Type B pancreatic cell (in vitro differentiated cells): ENCODE measurements at regions not wholly inside any gene's neighbourhood (a gene's known extent, or its start where the extent isn't known, plus 50 kb on each side); places are given as distances from the start of the nearest gene placed in this dataset.

Source experiments
- DNase-seq: peaks from one replicate; pipeline ENCODE4 v3.0.0; 2021; ENCODE audit warnings: mixed read lengths; ENCODE audit not compliant: unreplicated experiment; ENCODE audit errors: extremely low spot score
- H3K27ac Mint-ChIP-seq: 2 replicates; pipeline ENCODE4 v1.8.0; 2021; ENCODE audit warnings: mild to moderate bottlenecking, mixed read lengths
- H3K27me3 Mint-ChIP-seq: 2 replicates; pipeline ENCODE4 v1.8.0; 2021; ENCODE audit warnings: mixed read lengths
- H3K36me3 Mint-ChIP-seq: 2 replicates; pipeline ENCODE4 v1.8.0; 2021; ENCODE audit warnings: mixed read lengths
- H3K4me1 Mint-ChIP-seq: one replicate; pipeline ENCODE4 v1.8.0; 2021; ENCODE audit warnings: mixed read lengths; ENCODE audit not compliant: unreplicated experiment
- H3K4me3 Mint-ChIP-seq: 2 replicates; pipeline ENCODE4 v1.8.0; 2021; ENCODE audit warnings: mild to moderate bottlenecking, mixed read lengths
- H3K9me3 Mint-ChIP-seq: 2 replicates; pipeline ENCODE4 v1.8.0; 2021; ENCODE audit warnings: mixed read lengths
- TF ChIP-seq, protein P1 (sequence below): fragments of 200-600 bp; sonication (generic); conservative IDR thresholded peaks from 2 replicates; pipeline ENCODE4 v1.5.0; 2021; ENCODE audit warnings: antibody characterized with exemption, mild to moderate bottlenecking

DNA sequence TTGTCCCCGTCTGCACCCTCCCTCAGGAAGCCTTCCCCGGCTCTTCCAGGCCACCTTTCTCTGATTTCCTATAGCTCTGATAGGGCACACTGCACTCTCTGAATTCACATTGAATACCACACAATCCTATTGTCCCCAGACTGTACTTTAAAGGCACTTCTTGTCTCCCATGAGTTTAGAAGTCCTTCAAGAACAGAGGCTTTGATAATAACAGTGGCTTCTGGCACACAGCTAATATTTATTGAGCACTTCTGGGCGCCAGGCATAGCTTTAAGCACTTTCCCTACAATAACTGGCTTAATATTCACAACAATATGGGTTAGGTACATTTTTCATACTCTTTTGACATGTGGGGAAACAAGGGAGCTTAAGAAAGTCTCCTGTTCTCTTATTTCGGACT is 169.7 kb upstream of the IRX6 start:
- TF ChIP-seq, protein P1, sequence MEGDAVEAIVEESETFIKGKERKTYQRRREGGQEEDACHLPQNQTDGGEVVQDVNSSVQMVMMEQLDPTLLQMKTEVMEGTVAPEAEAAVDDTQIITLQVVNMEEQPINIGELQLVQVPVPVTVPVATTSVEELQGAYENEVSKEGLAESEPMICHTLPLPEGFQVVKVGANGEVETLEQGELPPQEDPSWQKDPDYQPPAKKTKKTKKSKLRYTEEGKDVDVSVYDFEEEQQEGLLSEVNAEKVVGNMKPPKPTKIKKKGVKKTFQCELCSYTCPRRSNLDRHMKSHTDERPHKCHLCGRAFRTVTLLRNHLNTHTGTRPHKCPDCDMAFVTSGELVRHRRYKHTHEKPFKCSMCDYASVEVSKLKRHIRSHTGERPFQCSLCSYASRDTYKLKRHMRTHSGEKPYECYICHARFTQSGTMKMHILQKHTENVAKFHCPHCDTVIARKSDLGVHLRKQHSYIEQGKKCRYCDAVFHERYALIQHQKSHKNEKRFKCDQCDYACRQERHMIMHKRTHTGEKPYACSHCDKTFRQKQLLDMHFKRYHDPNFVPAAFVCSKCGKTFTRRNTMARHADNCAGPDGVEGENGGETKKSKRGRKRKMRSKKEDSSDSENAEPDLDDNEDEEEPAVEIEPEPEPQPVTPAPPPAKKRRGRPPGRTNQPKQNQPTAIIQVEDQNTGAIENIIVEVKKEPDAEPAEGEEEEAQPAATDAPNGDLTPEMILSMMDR: no peak
- H3K4me1 Mint-ChIP-seq: no peaks in the 10 kb centered on the region
- no peak for DNase-seq
- H3K4me3 Mint-ChIP-seq: no peak overlapping the region
- H3K36me3 Mint-ChIP-seq: no peaks in the 10 kb centered on the region
- peaks cover 2% of the 10 kb centered on the region for H3K9me3 Mint-ChIP-seq
- no peak overlapping the region for H3K27ac Mint-ChIP-seq
- H3K27me3 Mint-ChIP-seq: peaks cover 38% of the 10 kb centered on the region

DNA sequence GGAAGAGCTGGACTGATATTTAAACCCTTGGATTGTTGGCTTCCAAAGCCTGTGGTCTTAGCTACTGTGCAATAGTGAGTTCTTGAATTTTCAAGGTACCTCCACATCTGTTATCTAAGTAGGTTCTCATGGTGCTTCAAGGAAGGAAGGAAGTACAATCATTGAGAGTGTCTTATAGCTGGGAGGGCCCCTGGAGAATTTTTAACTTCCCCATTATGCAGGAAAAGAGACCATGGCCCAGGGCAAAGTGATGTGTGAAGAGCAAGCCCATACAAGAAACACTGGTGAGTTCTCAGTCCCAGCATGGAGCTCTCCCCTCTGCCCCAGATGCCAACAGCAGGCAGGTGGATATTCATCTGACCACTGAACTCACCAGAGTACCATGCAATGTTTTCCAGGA is 169.0 kb upstream of the IRX6 start:
- Mint-ChIP-seq H3K36me3 (no peaks in the 10 kb centered on the region), H3K27me3 (peaks cover 38% of the 10 kb centered on the region), H3K4me3 (no peak overlapping the region), H3K4me1 (no peaks in the 10 kb centered on the region), H3K27ac (no peak overlapping the region), H3K9me3 (peaks cover 5% of the 10 kb centered on the region)
- TF ChIP-seq, protein P1: no peak
- no peak for DNase-seq

DNA sequence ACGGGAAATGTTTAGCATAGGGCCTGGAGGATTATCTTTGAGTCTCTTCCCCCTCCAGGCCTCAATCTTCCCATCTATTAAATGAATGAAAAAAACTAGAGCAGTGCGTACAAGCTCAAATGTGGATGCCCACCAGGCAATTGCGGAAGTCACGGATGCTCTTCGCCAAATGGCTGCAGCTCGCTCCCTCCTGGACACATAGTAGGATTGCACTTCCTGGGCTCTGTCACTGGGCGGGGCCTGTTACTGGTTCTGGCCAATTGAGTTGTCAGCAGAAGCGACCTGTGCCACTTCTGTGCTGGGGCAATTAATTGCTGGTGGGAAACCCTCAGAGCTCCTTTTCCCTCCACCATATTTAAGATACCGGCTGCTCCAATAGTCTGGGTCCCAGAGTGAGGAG is 168.2 kb upstream of the IRX6 start:
- no peaks in the 10 kb centered on the region for H3K36me3 Mint-ChIP-seq
- H3K27ac Mint-ChIP-seq: no peak overlapping the region
- TF ChIP-seq, protein P1: no peak
- H3K27me3 Mint-ChIP-seq: peaks cover 38% of the 10 kb centered on the region
- peaks cover 5% of the 10 kb centered on the region for H3K9me3 Mint-ChIP-seq
- no peaks in the 10 kb centered on the region for H3K4me1 Mint-ChIP-seq
- DNase-seq: no peak
- H3K4me3 Mint-ChIP-seq: no peak overlapping the region

DNA sequence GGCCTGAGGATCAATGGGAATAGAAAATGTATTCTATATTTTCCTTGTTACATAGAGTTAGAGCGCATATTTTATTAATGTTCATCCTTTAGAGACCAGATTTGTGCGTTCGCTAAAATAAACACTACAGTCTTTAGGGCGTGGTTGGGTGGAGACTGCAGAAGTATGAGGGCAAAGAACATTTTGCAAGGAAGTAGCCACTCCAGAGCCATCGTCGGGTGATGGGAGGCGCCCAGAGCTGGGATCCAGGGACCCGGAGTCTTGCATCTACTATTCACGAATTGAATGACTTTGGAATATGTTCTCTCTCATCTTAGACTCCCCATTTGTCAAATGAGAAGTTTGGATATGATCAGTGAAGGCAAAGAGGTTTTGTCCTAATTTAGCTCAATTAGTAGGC is 154.2 kb upstream of the IRX6 start:
- H3K4me3 Mint-ChIP-seq: no peak overlapping the region
- H3K36me3 Mint-ChIP-seq: no peaks in the 10 kb centered on the region
- H3K27ac Mint-ChIP-seq: no peak overlapping the region
- no peak for DNase-seq
- no peaks in the 10 kb centered on the region for H3K4me1 Mint-ChIP-seq
- H3K9me3 Mint-ChIP-seq: peaks cover 8% of the 10 kb centered on the region
- TF ChIP-seq, protein P1: no peak
- H3K27me3 Mint-ChIP-seq: peaks cover 10% of the 10 kb centered on the region

DNA sequence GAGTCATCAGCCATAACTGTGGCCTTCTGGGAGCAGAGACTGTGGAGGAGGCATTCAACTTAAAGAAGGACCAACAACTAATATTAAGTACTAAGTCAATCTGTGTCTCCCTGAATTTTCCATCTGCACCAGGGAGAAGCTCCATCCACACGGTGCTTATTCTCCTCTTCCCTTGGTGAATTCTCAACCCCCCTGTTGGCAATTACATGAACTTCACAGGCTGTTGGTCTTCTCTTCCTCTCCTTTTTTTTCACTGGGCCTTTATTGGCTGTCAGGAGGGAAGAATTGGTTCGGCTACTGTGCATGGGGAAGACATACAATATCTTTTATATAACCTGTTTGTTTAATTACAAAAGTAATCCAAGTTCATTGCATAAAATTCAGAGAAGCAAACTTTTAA is 152.8 kb upstream of the IRX6 start:
- no peak for DNase-seq
- H3K27me3 Mint-ChIP-seq: peaks cover 7% of the 10 kb centered on the region
- no peak overlapping the region for H3K27ac Mint-ChIP-seq
- no peaks in the 10 kb centered on the region for H3K36me3 Mint-ChIP-seq
- H3K4me3 Mint-ChIP-seq: no peak overlapping the region
- peaks cover 8% of the 10 kb centered on the region for H3K9me3 Mint-ChIP-seq
- TF ChIP-seq, protein P1: peak; percentile 50
- H3K4me1 Mint-ChIP-seq: no peaks in the 10 kb centered on the region

DNA sequence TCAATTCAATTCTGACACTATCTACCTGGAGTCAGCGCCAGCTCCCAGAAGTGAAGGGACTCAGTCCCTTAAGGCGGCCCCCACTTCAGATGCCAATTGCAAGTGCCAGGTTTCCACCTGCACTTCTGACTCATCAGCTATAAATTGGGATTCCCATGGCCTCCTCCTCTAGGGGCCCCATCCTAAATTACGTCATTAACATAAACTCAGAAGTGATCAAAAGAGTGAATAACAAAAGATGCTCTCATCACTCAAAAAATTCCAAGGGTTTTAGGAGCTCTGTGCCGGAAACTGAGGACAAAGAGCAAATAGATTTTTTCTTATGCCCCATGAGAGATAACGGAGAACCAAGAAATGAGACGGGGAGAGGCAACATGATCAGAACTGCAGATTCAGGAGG is 148.6 kb upstream of the IRX6 start:
- DNase-seq: no peak
- H3K9me3 Mint-ChIP-seq: peaks cover 5% of the 10 kb centered on the region
- no peak overlapping the region for H3K27ac Mint-ChIP-seq
- H3K27me3 Mint-ChIP-seq: peaks cover 12% of the 10 kb centered on the region
- peaks cover 11% of the 10 kb centered on the region for H3K4me1 Mint-ChIP-seq
- H3K36me3 Mint-ChIP-seq: peaks cover 4% of the 10 kb centered on the region
- H3K4me3 Mint-ChIP-seq: no peak overlapping the region
- TF ChIP-seq, protein P1: no peak
